ENCODE measurements at regions not wholly inside any gene's neighbourhood (a gene's known extent, or its start where the extent isn't known, plus 50 kb on each side); places are given as distances from the start of the nearest gene placed in this dataset.

- TF ChIP-seq CTCF (IDR thresholded peaks at IDR 0.05): no peak
- TF ChIP-seq POLR2AphosphoS5 (IDR thresholded peaks at IDR 0.05): no peak
- no peak for TF ChIP-seq POLR2A (IDR thresholded peaks at IDR 0.05)
- no peak for TF ChIP-seq EP300 (IDR thresholded peaks at IDR 0.05)
Observed at GRCh38 chr6:102390541-102390940, 997.0 kb downstream of the GRIK2 start.
